SK-N-SH (cell line): ENCODE measurements at regions not wholly inside any gene's neighbourhood (a gene's known extent, or its start where the extent isn't known, plus 50 kb on each side); places are given as distances from the start of the nearest gene placed in this dataset.

Experiments
- CTCF ChIA-PET: fragments of 300-600, 350-600 bp; formaldehyde crosslinking; extraction: SDS; loops from one replicate; lab custom pipeline; 2021; lab: Yijun Ruan, JAX
- POLR2A ChIA-PET: fragments of 350-600 bp; sonication (Branson Sonifier 250); formaldehyde crosslinking; extraction: SDS; loops from one replicate; lab custom pipeline; 2020; ENCODE audit warnings: antibody characterized with exemption, inconsistent platforms; lab: Yijun Ruan, JAX
- DNase-seq: peaks from one replicate; pipeline ENCODE4 v3.0.0; 2012
- H2AFZ ChIP-seq: fragments of 200-600 bp; sonication (generic); 2 replicates; pipeline ENCODE4 v1.8.1; 2016; ENCODE audit warnings: antibody characterized with exemption, mild to moderate bottlenecking, low read depth
- H3F3A ChIP-seq: fragments of 200-600 bp; sonication (generic); replicated peaks from 2 replicates; pipeline ENCODE3; 2016; ENCODE audit warnings: antibody characterized with exemption, mild to moderate bottlenecking; ENCODE audit not compliant: insufficient read depth
- H3K27ac ChIP-seq, 2 experiments: fragments of 200-500 bp in 1 of 2; fragments of 200-600 bp in 1 of 2; sonication (Bioruptor generic) in 1 of 2; sonication (generic), shearing (Covaris generic) in 1 of 2; 2 replicates each; pipeline versions ENCODE4 v1.5.1 to v1.6.1; 2014 to 2016; ENCODE audit warnings: low read depth in 2 of 2, inconsistent platforms in 1 of 2, low read length in 1 of 2, mild to moderate bottlenecking in 1 of 2, mixed read lengths in 1 of 2
- H3K27me3 ChIP-seq: fragments of 200-600 bp; sonication (generic), shearing (Covaris generic); 2 replicates; pipeline ENCODE4 v1.6.1; 2016; ENCODE audit warnings: mixed run types; ENCODE audit not compliant: insufficient read depth
- H3K36me3 ChIP-seq, 2 experiments: fragments of 200-500 bp in 1 of 2; fragments of 200-600 bp in 1 of 2; sonication (Bioruptor generic) in 1 of 2; sonication (generic) in 1 of 2; replicated peaks in 1 of 2; 2 replicates each; pipeline versions ENCODE3 to v1.5.1; 2014 to 2016; ENCODE audit warnings: low read length in 1 of 2, mild to moderate bottlenecking in 1 of 2; ENCODE audit not compliant: insufficient read depth in 2 of 2, control insufficient read depth in 1 of 2
- H3K4me1 ChIP-seq, 2 experiments: fragments of 200-500 bp in 1 of 2; fragments of 200-600 bp in 1 of 2; sonication (Bioruptor generic) in 1 of 2; sonication (generic), shearing (Covaris generic) in 1 of 2; 2 replicates each; pipeline versions ENCODE4 v1.5.1 to v1.6.1; 2014 to 2016; ENCODE audit warnings: low read depth in 1 of 2, low read length in 1 of 2, mixed run types in 1 of 2; ENCODE audit not compliant: insufficient read depth in 2 of 2, control insufficient read depth in 1 of 2
- H3K4me2 ChIP-seq: fragments of 200-600 bp; sonication (generic), shearing (Covaris generic); 2 replicates; pipeline ENCODE4 v1.6.1; 2017; ENCODE audit warnings: mixed run types
- H3K4me3 ChIP-seq, 2 experiments: fragments of 200-500 bp in 1 of 2; fragments of 200-600 bp in 1 of 2; sonication (Bioruptor generic) in 1 of 2; sonication (generic), shearing (Covaris generic) in 1 of 2; 2 replicates each; pipeline versions ENCODE4 v1.5.1 to v1.8.1; 2014 to 2016; ENCODE audit warnings: low read depth in 2 of 2, inconsistent platforms in 1 of 2, low read length in 1 of 2, mild to moderate bottlenecking in 1 of 2, mixed read lengths in 1 of 2, moderate library complexity in 1 of 2
- H3K79me2 ChIP-seq: fragments of 200-600 bp; sonication (generic); 2 replicates; pipeline ENCODE4 v1.8.1; 2017; ENCODE audit warnings: mild to moderate bottlenecking; ENCODE audit not compliant: insufficient read depth
- H3K9ac ChIP-seq: fragments of 200-600 bp; sonication (generic); 2 replicates; pipeline ENCODE4 v1.6.1; 2017; ENCODE audit warnings: mixed run types
- H3K9me2 ChIP-seq: fragments of 200-600 bp; sonication (generic); 2 replicates; pipeline ENCODE4 v1.6.1; 2017; ENCODE audit warnings: mixed run types
- H3K9me3 ChIP-seq: fragments of 200-600 bp; sonication (generic); 2 replicates; pipeline ENCODE4 v1.6.1; 2017; ENCODE audit warnings: mixed run types, mild to moderate bottlenecking, moderate library complexity
- H4K20me1 ChIP-seq: fragments of 200-600 bp; sonication (generic); 2 replicates; pipeline ENCODE4 v1.6.1; 2017; ENCODE audit warnings: mild to moderate bottlenecking, mixed run types; ENCODE audit not compliant: insufficient read depth
- CHD2 ChIP-seq: fragments of 150-350 bp; IDR thresholded peaks from 2 replicates; pipeline ENCODE4 v1.6.1; 2018; ENCODE audit warnings: low read length; ENCODE audit not compliant: partially characterized antibody
- ELF1 ChIP-seq: IDR thresholded peaks from 2 replicates; pipeline ENCODE4 v1.4.0; 2012
- EP300 ChIP-seq, 2 experiments: IDR thresholded peaks; 2 replicates each; pipeline versions ENCODE4 v1.4.0 to v1.6.1; 2012; ENCODE audit warnings: borderline replicate concordance in 1 of 2, low read depth in 1 of 2, low read length in 1 of 2
- EZH2phosphoT487 ChIP-seq: fragments of 200-600 bp; sonication (generic); IDR thresholded peaks from 2 replicates; pipeline ENCODE4 v1.6.1; 2017; ENCODE audit warnings: low read depth, mixed run types, mild to moderate bottlenecking, antibody characterized with exemption, moderate library complexity, borderline replicate concordance
- FOXJ3 ChIP-seq: sonication (generic); formaldehyde crosslinking; IDR thresholded peaks from 2 replicates; pipeline ENCODE4 v1.5.1; 2020; ENCODE audit warnings: mild to moderate bottlenecking, missing genetic modification reagents
- GABPA ChIP-seq: IDR thresholded peaks from 2 replicates; pipeline ENCODE4 v1.4.0; 2012; ENCODE audit warnings: low read depth, mild to moderate bottlenecking
- GATA2 ChIP-seq: sonication (generic); formaldehyde crosslinking; IDR thresholded peaks from 2 replicates; pipeline ENCODE4 v1.5.0; 2020; ENCODE audit warnings: mild to moderate bottlenecking, missing genetic modification reagents
- MEF2A ChIP-seq: IDR thresholded peaks from 2 replicates; pipeline ENCODE4 v1.4.0; 2012; ENCODE audit warnings: low read depth, borderline replicate concordance
- MXI1 ChIP-seq: IDR thresholded peaks from 2 replicates; pipeline ENCODE4 v1.6.1; 2012; ENCODE audit warnings: mild to moderate bottlenecking, low read depth, low read length, improper control_type of control experiment
- NRF1 ChIP-seq: IDR thresholded peaks from 2 replicates; pipeline ENCODE4 v1.6.1; 2012; ENCODE audit warnings: low read depth, mild to moderate bottlenecking, low read length
- RFX5 ChIP-seq: IDR thresholded peaks from 2 replicates; pipeline ENCODE4 v1.6.1; 2012; ENCODE audit warnings: mild to moderate bottlenecking, improper control_type of control experiment, low read length
- RXRA ChIP-seq: IDR thresholded peaks from 2 replicates; pipeline ENCODE4 v1.4.0; 2012; ENCODE audit warnings: low read depth, mild to moderate bottlenecking, borderline replicate concordance
- SIN3A ChIP-seq: IDR thresholded peaks from 2 replicates; pipeline ENCODE4 v1.6.1; 2012; ENCODE audit warnings: low read depth, mild to moderate bottlenecking, low read length, moderate library complexity, borderline replicate concordance
- TEAD4 ChIP-seq: IDR thresholded peaks from 2 replicates; pipeline ENCODE4 v1.4.0; 2012; ENCODE audit warnings: mild to moderate bottlenecking, borderline replicate concordance; ENCODE audit not compliant: insufficient read depth
- YY1 ChIP-seq: IDR thresholded peaks from 2 replicates; pipeline ENCODE4 v1.4.0; 2012; ENCODE audit warnings: low read depth, mild to moderate bottlenecking
- WGBS: methylation state at CpG from one replicate; pipeline ENCODE4 v1.1.6; 2017; ENCODE audit warnings: low lambda C conversion rate; 5-methylcytosine and 5-hydroxymethylcytosine counted together
- TF ChIP-seq, protein P1 (sequence below): IDR thresholded peaks from 2 replicates; pipeline ENCODE4; 2012
- TF ChIP-seq, protein P2 (sequence below): fragments of 150-350 bp; IDR thresholded peaks from 2 replicates; pipeline ENCODE4 v1.6.1; 2016; ENCODE audit warnings: mild to moderate bottlenecking, low read depth, low read length
- TF ChIP-seq, protein P3 (sequence below): IDR thresholded peaks from 2 replicates; pipeline ENCODE4 v1.4.0; 2012; ENCODE audit warnings: low read depth, borderline replicate concordance
- TF ChIP-seq, protein P4 (sequence below): fragments of 200-600 bp; sonication (generic); IDR thresholded peaks from 2 replicates; pipeline ENCODE4 v1.6.1; 2017; ENCODE audit warnings: antibody characterized with exemption, mild to moderate bottlenecking, moderate library complexity
- TF ChIP-seq, protein P5 (sequence below): fragments of 150-350 bp; IDR thresholded peaks from 2 replicates; pipeline ENCODE4 v1.6.1; 2017; ENCODE audit warnings: antibody characterized with exemption, low read length, low read depth, borderline replicate concordance

DNA sequence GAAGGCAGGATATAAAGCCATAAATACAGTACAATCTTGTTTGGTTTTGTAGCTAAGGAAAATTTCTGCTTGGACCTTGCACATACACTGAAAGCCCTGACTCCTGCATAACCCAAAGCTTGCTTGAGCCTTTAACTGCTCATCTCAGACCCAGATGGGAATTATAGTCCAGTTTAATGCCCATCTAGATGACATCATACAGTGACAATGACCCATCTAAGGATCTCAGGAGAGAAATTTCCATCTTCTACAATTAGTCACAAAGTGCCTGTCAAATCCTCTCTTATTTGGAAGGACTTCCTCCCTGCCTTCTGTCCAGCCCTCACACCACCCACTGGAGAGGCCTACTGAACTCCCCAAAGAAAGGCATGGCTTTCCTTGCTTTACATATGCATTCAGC, 69.3 kb downstream of the BTBD3 start (continued):
- TF ChIP-seq MXI1 (no peak), YY1 (no peak), MEF2A (no peak)

DNA sequence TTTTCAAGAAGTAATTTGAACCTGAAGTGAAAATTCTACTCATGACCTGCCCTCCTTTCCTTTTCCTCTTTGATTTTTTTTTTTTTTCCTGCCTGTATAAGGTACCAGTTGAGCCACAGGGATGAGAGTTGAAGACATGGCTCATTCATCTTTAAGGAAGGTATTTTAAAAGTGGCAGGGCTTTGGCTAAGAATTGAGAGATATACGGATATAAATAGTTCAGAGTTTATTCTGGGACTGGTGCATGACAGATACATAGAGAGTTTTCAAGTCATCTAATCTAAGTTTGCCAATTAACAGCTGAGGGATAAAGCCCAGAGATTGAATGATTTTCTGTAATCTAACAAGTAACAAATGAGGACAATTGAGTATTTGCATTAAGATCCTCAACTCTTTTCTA, 69.8 kb downstream of the BTBD3 start:
- no peak overlapping the region for H2AFZ ChIP-seq
- H3F3A ChIP-seq = no peaks in the 10 kb centered on the region
- no peaks in the 10 kb centered on the region; the same call in 1 of the 2 replicates for H3K27me3 ChIP-seq
- H3K9me2 ChIP-seq = no peaks in the 10 kb centered on the region
- no peak overlapping the region for H3K4me2 ChIP-seq
- no peaks in the 10 kb centered on the region for H3K4me1 ChIP-seq
- no peaks in the 10 kb centered on the region for H3K9me3 ChIP-seq
- ChIA-PET POLR2A (no interaction called here), CTCF (no interaction called here)
- H3K27ac ChIP-seq = no peak overlapping the region
- DNase-seq = no peak
- H3K79me2 ChIP-seq = no peaks in the 10 kb centered on the region
- WGBS = 15% methylated on average over 1 of the region's 1 CpG
- H4K20me1 ChIP-seq = no peaks in the 10 kb centered on the region
- no peak overlapping the region for H3K4me3 ChIP-seq
- no peak overlapping the region for H3K9ac ChIP-seq
- TF ChIP-seq ELF1 = no peak
- no peak for TF ChIP-seq EZH2phosphoT487
- TF ChIP-seq MXI1 = no peak
- TF ChIP-seq, protein P1, sequence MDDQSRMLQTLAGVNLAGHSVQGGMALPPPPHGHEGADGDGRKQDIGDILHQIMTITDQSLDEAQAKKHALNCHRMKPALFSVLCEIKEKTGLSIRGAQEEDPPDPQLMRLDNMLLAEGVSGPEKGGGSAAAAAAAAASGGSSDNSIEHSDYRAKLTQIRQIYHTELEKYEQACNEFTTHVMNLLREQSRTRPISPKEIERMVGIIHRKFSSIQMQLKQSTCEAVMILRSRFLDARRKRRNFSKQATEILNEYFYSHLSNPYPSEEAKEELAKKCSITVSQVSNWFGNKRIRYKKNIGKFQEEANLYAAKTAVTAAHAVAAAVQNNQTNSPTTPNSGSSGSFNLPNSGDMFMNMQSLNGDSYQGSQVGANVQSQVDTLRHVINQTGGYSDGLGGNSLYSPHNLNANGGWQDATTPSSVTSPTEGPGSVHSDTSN = no peak
- no peaks in the 10 kb centered on the region for H3K36me3 ChIP-seq

DNA sequence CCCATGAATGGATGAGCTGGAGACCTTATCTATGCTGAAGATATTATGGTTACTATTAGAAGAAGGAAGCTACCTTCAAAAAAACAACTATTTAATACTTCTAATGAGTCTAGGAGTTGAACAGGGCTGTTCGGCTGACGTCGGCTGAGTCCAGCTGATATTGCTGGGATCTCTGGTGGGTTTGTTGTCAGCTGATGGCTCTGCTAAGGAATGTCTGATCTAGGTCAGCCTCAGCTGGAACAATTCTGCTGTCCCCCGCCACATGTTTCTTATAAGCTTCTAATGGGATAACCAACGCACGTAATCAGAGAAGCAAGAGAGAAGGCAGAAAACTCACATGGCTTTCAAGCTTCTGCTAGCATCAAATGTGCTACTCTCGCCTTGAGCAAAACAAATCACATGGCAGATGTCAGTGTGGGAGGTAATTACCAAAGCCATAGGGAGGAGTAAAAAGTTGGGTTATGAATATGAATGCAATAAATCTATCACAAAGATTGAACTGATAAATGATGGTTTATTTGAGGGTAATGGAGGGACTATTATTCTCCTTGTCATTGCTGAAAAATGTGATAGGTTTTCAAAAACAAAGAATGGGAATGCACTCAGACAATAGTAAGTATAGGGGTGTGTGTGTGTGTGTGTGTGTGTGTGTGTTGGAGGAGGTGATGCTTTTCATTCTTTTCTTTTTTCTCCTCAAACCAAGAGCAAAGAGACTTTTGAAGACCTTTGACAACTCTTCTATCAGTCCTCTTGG, 71.5 kb downstream of the BTBD3 start:
- ChIA-PET POLR2A (no interaction called here), CTCF (no interaction called here)
- Histone ChIP-seq H2AFZ (no peak overlapping the region), H3K9ac (no peak overlapping the region), H3K4me2 (no peak overlapping the region), H3K36me3 (no peaks in the 10 kb centered on the region), H3K4me3 (no peak overlapping the region), H4K20me1 (no peaks in the 10 kb centered on the region), H3F3A (no peaks in the 10 kb centered on the region), H3K9me3 (no peaks in the 10 kb centered on the region), H3K9me2 (no peaks in the 10 kb centered on the region), H3K27me3 (no peaks in the 10 kb centered on the region; the same call in 1 of the 2 replicates), H3K27ac (no peak overlapping the region), H3K79me2 (no peaks in the 10 kb centered on the region), H3K4me1 (no peaks in the 10 kb centered on the region; a peak in 1 of 4 replicates)
- WGBS = 79% methylated on average over 7 of the region's 7 CpGs
- no peak for DNase-seq
- TF ChIP-seq FOXJ3 (CRISPR knock-in tag) (no peak), TEAD4 (no peak), SIN3A (no peak), RXRA (no peak), RFX5 (no peak), MXI1 (no peak), GATA2 (CRISPR knock-in tag) (no peak), GABPA (no peak), MEF2A (no peak), NRF1 (no peak), EP300 (IDR thresholded peaks at IDR 0.05; ENCODE audit: borderline replicate concordance in 1 of 2, low read depth in 1 of 2, low read length in 1 of 2) (no peak), CHD2 (no peak)
- TF ChIP-seq, protein P2, sequence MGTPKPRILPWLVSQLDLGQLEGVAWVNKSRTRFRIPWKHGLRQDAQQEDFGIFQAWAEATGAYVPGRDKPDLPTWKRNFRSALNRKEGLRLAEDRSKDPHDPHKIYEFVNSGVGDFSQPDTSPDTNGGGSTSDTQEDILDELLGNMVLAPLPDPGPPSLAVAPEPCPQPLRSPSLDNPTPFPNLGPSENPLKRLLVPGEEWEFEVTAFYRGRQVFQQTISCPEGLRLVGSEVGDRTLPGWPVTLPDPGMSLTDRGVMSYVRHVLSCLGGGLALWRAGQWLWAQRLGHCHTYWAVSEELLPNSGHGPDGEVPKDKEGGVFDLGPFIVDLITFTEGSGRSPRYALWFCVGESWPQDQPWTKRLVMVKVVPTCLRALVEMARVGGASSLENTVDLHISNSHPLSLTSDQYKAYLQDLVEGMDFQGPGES = no peak
- TF ChIP-seq, protein P3, sequence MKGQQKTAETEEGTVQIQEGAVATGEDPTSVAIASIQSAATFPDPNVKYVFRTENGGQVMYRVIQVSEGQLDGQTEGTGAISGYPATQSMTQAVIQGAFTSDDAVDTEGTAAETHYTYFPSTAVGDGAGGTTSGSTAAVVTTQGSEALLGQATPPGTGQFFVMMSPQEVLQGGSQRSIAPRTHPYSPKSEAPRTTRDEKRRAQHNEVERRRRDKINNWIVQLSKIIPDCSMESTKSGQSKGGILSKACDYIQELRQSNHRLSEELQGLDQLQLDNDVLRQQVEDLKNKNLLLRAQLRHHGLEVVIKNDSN = no peak
- TF ChIP-seq, protein P4, sequence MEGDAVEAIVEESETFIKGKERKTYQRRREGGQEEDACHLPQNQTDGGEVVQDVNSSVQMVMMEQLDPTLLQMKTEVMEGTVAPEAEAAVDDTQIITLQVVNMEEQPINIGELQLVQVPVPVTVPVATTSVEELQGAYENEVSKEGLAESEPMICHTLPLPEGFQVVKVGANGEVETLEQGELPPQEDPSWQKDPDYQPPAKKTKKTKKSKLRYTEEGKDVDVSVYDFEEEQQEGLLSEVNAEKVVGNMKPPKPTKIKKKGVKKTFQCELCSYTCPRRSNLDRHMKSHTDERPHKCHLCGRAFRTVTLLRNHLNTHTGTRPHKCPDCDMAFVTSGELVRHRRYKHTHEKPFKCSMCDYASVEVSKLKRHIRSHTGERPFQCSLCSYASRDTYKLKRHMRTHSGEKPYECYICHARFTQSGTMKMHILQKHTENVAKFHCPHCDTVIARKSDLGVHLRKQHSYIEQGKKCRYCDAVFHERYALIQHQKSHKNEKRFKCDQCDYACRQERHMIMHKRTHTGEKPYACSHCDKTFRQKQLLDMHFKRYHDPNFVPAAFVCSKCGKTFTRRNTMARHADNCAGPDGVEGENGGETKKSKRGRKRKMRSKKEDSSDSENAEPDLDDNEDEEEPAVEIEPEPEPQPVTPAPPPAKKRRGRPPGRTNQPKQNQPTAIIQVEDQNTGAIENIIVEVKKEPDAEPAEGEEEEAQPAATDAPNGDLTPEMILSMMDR = no peak
- TF ChIP-seq, protein P5, sequence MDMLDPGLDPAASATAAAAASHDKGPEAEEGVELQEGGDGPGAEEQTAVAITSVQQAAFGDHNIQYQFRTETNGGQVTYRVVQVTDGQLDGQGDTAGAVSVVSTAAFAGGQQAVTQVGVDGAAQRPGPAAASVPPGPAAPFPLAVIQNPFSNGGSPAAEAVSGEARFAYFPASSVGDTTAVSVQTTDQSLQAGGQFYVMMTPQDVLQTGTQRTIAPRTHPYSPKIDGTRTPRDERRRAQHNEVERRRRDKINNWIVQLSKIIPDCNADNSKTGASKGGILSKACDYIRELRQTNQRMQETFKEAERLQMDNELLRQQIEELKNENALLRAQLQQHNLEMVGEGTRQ = no peak
